AG04449 (cell line): ENCODE measurements at regions not wholly inside any gene's neighbourhood (a gene's known extent, or its start where the extent isn't known, plus 50 kb on each side); places are given as distances from the start of the nearest gene placed in this dataset.

Source experiments
- CTCF ChIA-PET: fragments of 350-600 bp; formaldehyde crosslinking; extraction: SDS; loops from one replicate; lab custom pipeline; 2021; ENCODE audit warnings: antibody characterized with exemption; lab: Yijun Ruan, JAX
- POLR2A ChIA-PET: fragments of 400-600, 350-600 bp; formaldehyde crosslinking; extraction: SDS; loops from one replicate; lab custom pipeline; 2020; ENCODE audit warnings: antibody characterized with exemption, inconsistent platforms; lab: Yijun Ruan, JAX
- DNase-seq: peaks from one replicate; pipeline ENCODE4 v3.0.0-alpha.2; 2010; ENCODE audit warnings: low read depth, low spot score
- H3K4me3 ChIP-seq: 2 replicates; pipeline ENCODE4 v1.5.1; 2011; ENCODE audit warnings: low read depth, mild to moderate bottlenecking, control low read depth, low read length
- CTCF ChIP-seq: IDR thresholded peaks from one replicate; pipeline ENCODE4 v1.5.1; 2011; ENCODE audit warnings: mild to moderate bottlenecking, moderate library complexity, low read length, control low read depth, inconsistent platforms; ENCODE audit not compliant: insufficient read depth; ENCODE audit errors: missing control alignments

GRCh38 chr7:130840599-130840998 lies 106.6 kb upstream of the KLF14 start:
- CTCF ChIA-PET, result interaction anchor here (0.8 to 1.1 kb wide), 5 partner anchors 9 to 229 kb away, joined by 3 to 7 read pairs (median 3); no protein-coding TSS in a partner anchor
- no peak for DNase-seq
- TF ChIP-seq CTCF, result no peak
- POLR2A ChIA-PET, result no interaction called here
- no peak overlapping the region for H3K4me3 ChIP-seq

GRCh38 chr7:130841416-130841815 lies 107.4 kb upstream of the KLF14 start:
- CTCF ChIA-PET, result no interaction called here
- no peak overlapping the region for H3K4me3 ChIP-seq
- TF ChIP-seq CTCF, result no peak
- no peak for DNase-seq
- POLR2A ChIA-PET, result no interaction called here

GRCh38 chr7:130843703-130844102 lies 109.7 kb upstream of the KLF14 start:
- ChIA-PET POLR2A (no interaction called here), CTCF (no interaction called here)
- no peak for TF ChIP-seq CTCF
- DNase-seq, result no peak
- no peak overlapping the region for H3K4me3 ChIP-seq

- ChIA-PET CTCF (interaction anchor here (1.0 kb wide), 1 partner anchor 31 kb away, joined by 3 read pairs; no protein-coding TSS in a partner anchor), POLR2A (interaction anchor here (0.7 kb wide), 1 partner anchor 163 kb away, joined by 3 read pairs; no protein-coding TSS in a partner anchor)
- DNase-seq, result no peak
- no peak for TF ChIP-seq CTCF
- H3K4me3 ChIP-seq, result no peak overlapping the region; the same call in 1 of the 2 replicates
Observed at GRCh38 chr7:130844811-130845580, 111.0 kb upstream of the KLF14 start.

GRCh38 chr7:130845581-130846085 lies 111.6 kb upstream of the KLF14 start:
- peak; percentile 64 for DNase-seq
- H3K4me3 ChIP-seq, result no peak overlapping the region; the same call in 1 of the 2 replicates
- POLR2A ChIA-PET, result interaction anchor here (0.6 to 0.7 kb wide), 2 partner anchors 163 to 640 kb away, joined by 3 to 4 read pairs; partner anchors contain the start of gene TMEM209
- CTCF ChIA-PET, result interaction anchor here (1.0 kb wide), 1 partner anchor 32 kb away, joined by 3 read pairs; no protein-coding TSS in a partner anchor
- no peak for TF ChIP-seq CTCF

GRCh38 chr7:130849604-130850003 lies 115.6 kb upstream of the KLF14 start:
- no peak for DNase-seq
- TF ChIP-seq CTCF, result no peak
- ChIA-PET POLR2A (no interaction called here), CTCF (interaction anchor here (0.6 to 1.9 kb wide), 3 partner anchors 9 to 25 kb away, joined by 3 to 7 read pairs (median 4); no protein-coding TSS in a partner anchor)
- no peak overlapping the region for H3K4me3 ChIP-seq
